Neuronal stem cell (in vitro differentiated cells): ENCODE measurements at regions not wholly inside any gene's neighbourhood (a gene's known extent, or its start where the extent isn't known, plus 50 kb on each side); places are given as distances from the start of the nearest gene placed in this dataset.

Source experiments
- DNase-seq: peaks from one replicate; pipeline ENCODE4 v3.0.0-alpha.2; 2013; ENCODE audit warnings: low spot score
- H2AFZ ChIP-seq: one replicate; pipeline ENCODE4 v1.6.1; 2013; ENCODE audit warnings: mild to moderate bottlenecking, low read length, inconsistent platforms
- H2AK5ac ChIP-seq: 2 replicates; pipeline ENCODE4 v1.6.1; 2013; ENCODE audit warnings: low read depth, mild to moderate bottlenecking, inconsistent platforms, low read length, moderate library complexity, mixed read lengths
- H2BK120ac ChIP-seq: 2 replicates; pipeline ENCODE4 v1.6.1; 2013; ENCODE audit warnings: low read depth, mild to moderate bottlenecking, inconsistent platforms, low read length, moderate library complexity, mixed read lengths
- H2BK12ac ChIP-seq: one replicate; pipeline ENCODE4 v1.6.1; 2013; ENCODE audit warnings: low read length, inconsistent platforms
- H2BK15ac ChIP-seq: 2 replicates; pipeline ENCODE4 v1.6.1; 2013; ENCODE audit warnings: mild to moderate bottlenecking, low read length, inconsistent platforms, mixed read lengths
- H2BK5ac ChIP-seq: one replicate; pipeline ENCODE4 v1.6.1; 2013; ENCODE audit warnings: inconsistent platforms, mild to moderate bottlenecking, low read length, moderate library complexity
- H3K14ac ChIP-seq: one replicate; pipeline ENCODE4 v1.6.1; 2013; ENCODE audit warnings: low read length, inconsistent platforms
- H3K18ac ChIP-seq: 2 replicates; pipeline ENCODE4 v1.6.1; 2013; ENCODE audit warnings: low read length, inconsistent platforms
- H3K23ac ChIP-seq: 2 replicates; pipeline ENCODE4 v1.6.1; 2013; ENCODE audit warnings: low read depth, mild to moderate bottlenecking, mixed read lengths, low read length, inconsistent platforms; ENCODE audit not compliant: poor library complexity
- H3K27ac ChIP-seq: replicated peaks from 3 replicates; pipeline ENCODE4 v1.5.1; 2013; ENCODE audit warnings: low read length, inconsistent platforms
- H3K27me3 ChIP-seq, 3 experiments: 2 replicates each; pipeline ENCODE4 v1.6.1; 2013; ENCODE audit warnings: low read length in 3 of 3, mild to moderate bottlenecking in 2 of 3, inconsistent platforms in 1 of 3, low read depth in 1 of 3, mixed read lengths in 1 of 3, moderate library complexity in 1 of 3; ENCODE audit not compliant: control insufficient read depth in 3 of 3, insufficient read depth in 3 of 3
- H3K36me3 ChIP-seq, 2 donors: replicated peaks in 1 of 2; 2 replicates each; pipeline ENCODE4 v1.6.1; 2013; ENCODE audit warnings: low read length in 2 of 2; ENCODE audit not compliant: control insufficient read depth in 2 of 2, insufficient read depth in 2 of 2
- H3K4ac ChIP-seq: 2 replicates; pipeline ENCODE4 v1.6.1; 2013; ENCODE audit warnings: inconsistent platforms, mild to moderate bottlenecking, low read length, moderate library complexity
- H3K4me1 ChIP-seq, 2 donors: 1 replicate in 1 of 2; 2 replicates in 1 of 2; pipeline ENCODE4 v1.6.1; 2013; ENCODE audit warnings: low read length in 2 of 2, low read depth in 1 of 2; ENCODE audit not compliant: control insufficient read depth in 2 of 2, insufficient read depth in 1 of 2
- H3K4me2 ChIP-seq: one replicate; pipeline ENCODE4 v1.6.1; 2013; ENCODE audit warnings: mild to moderate bottlenecking, low read length, inconsistent platforms; ENCODE audit not compliant: insufficient read depth, poor library complexity, severe bottlenecking
- H3K4me3 ChIP-seq, 2 donors: 2 replicates each; pipeline ENCODE4 v1.5.1; 2013; ENCODE audit warnings: low read length in 2 of 2, mild to moderate bottlenecking in 2 of 2, inconsistent platforms in 1 of 2, moderate library complexity in 1 of 2
- H3K79me1 ChIP-seq: one replicate; pipeline ENCODE4 v1.6.1; 2013; ENCODE audit warnings: low read depth, mild to moderate bottlenecking, inconsistent platforms, low read length, moderate library complexity
- H3K9ac ChIP-seq: one replicate; pipeline ENCODE4 v1.6.1; 2013; ENCODE audit warnings: mild to moderate bottlenecking, low read depth, low read length, inconsistent platforms; ENCODE audit not compliant: poor library complexity
- H3K9me3 ChIP-seq, 2 donors: replicated peaks in 1 of 2; 2 replicates each; pipeline versions ENCODE3 to v1.6.1; 2013; ENCODE audit warnings: low read length in 2 of 2, mild to moderate bottlenecking in 2 of 2, inconsistent platforms in 1 of 2, low read depth in 1 of 2, mixed read lengths in 1 of 2, moderate library complexity in 1 of 2; ENCODE audit not compliant: control insufficient read depth in 2 of 2, insufficient read depth in 1 of 2
- H4K8ac ChIP-seq: one replicate; pipeline ENCODE4 v1.6.1; 2013; ENCODE audit warnings: low read depth, mild to moderate bottlenecking, inconsistent platforms, low read length, moderate library complexity
- H4K91ac ChIP-seq: one replicate; pipeline ENCODE4 v1.6.1; 2013; ENCODE audit warnings: low read length, low read depth, mild to moderate bottlenecking, inconsistent platforms; ENCODE audit not compliant: poor library complexity
- WGBS, 2 donors: extraction: QIAGEN DNeasy Blood & Tissue Kit; methylation state at CpG; one replicate each; pipeline ENCODE4 v1.1.7; 2013; ENCODE audit warnings: missing lambda C conversion rate in 2 of 2, mixed read lengths in 1 of 2; ENCODE audit not compliant: insufficient read length in 2 of 2, insufficient replicate concordance in 1 of 2; ENCODE audit errors: extremely low coverage in 2 of 2; 5-methylcytosine and 5-hydroxymethylcytosine counted together

DNA sequence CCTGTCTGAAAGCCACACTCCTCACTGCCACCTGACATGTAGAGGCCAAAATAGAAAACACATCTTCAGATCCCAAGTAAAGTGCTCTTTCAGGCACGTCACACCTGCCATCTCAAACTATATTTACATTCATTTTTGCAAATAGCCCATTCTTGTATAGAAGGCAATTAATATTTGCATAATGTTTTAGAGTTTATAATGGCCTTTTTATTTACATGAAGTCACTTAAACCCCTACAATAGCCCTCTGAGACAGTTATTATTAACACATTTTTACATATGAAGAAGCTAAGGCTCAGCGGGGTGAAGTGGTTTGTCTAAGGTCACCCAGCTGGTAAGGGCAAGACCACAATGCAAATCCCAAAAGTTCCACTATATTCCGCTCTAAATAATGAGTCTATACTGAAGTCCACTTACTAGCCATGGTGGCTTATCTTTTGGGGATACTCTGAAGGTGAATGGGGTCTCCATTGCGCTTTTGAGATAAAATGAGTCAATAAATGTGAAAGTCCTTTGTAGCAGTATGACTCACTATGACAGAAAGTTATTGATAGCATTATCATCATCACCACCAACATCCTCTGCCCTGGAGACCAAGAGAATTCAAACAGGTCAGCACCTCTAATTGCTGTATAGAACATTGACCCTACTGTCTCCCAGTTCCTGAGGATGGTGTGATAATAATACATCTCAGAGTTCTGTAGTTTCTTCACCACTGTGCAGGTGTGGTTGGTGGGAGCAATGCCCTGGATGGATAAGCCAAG lies 155.9 kb upstream of the BCL6 start:
- Histone ChIP-seq H3K9ac (no peak overlapping the region), H3K4me2 (no peak overlapping the region), H3K36me3 (no peaks in the 10 kb centered on the region), H3K27me3 (no peaks in the 10 kb centered on the region), H2BK12ac (no peak overlapping the region), H2BK15ac (no peak overlapping the region), H3K18ac (no peak overlapping the region), H3K4ac (no peak overlapping the region), H4K8ac (no peak overlapping the region), H2AK5ac (no peak overlapping the region), H3K4me3 (no peak overlapping the region), H3K14ac (no peak overlapping the region), H3K9me3 (no peaks in the 10 kb centered on the region), H3K23ac (no peak overlapping the region), H2AFZ (no peak overlapping the region), H3K27ac (no peak overlapping the region), H2BK5ac (no peak overlapping the region), H2BK120ac (no peak overlapping the region), H4K91ac (no peak overlapping the region), H3K4me1 (no peaks in the 10 kb centered on the region), H3K79me1 (no peaks in the 10 kb centered on the region)
- WGBS, 2 donors: no CpG with 5 or more reads among the region's 4 CpGs
- no peak for DNase-seq

DNA sequence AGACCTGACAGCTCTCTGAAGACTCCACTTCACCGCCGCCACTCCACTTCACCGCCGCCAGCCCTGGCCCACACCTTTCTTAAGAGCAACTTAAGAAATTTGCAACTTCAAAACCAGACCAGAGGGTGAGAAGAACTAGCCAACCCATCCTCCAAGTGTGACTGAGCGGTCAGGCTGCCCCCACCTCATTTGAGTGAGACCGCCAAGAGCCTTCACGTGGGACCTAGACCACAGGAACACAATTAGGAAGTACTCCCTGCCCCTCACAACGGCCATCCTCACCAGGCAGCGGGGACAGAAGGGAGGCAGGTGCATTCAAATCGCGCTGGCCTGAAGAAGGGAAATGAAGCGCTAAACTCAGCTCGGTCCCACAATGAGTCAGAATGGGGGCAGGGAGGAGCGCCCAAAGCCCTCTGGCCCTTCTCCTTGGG lies 156.8 kb upstream of the BCL6 start:
- Histone ChIP-seq H3K4ac (no peak overlapping the region), H2AK5ac (no peak overlapping the region), H3K23ac (no peak overlapping the region), H2AFZ (no peak overlapping the region), H4K8ac (no peak overlapping the region), H3K18ac (peak overlapping the region; percentile 23), H2BK120ac (no peak overlapping the region), H3K4me3 (no peak overlapping the region), H2BK15ac (no peak overlapping the region), H3K79me1 (no peaks in the 10 kb centered on the region), H3K4me1 (no peaks in the 10 kb centered on the region), H4K91ac (no peak overlapping the region), H3K4me2 (no peak overlapping the region), H3K27ac (no peak overlapping the region), H2BK12ac (no peak overlapping the region), H3K36me3 (no peaks in the 10 kb centered on the region), H3K9ac (no peak overlapping the region), H3K14ac (no peak overlapping the region), H2BK5ac (no peak overlapping the region), H3K27me3 (no peaks in the 10 kb centered on the region), H3K9me3 (no peaks in the 10 kb centered on the region)
- DNase-seq: no peak
- no CpG with 5 or more reads among the region's 14 CpGs for WGBS, 2 donors

DNA sequence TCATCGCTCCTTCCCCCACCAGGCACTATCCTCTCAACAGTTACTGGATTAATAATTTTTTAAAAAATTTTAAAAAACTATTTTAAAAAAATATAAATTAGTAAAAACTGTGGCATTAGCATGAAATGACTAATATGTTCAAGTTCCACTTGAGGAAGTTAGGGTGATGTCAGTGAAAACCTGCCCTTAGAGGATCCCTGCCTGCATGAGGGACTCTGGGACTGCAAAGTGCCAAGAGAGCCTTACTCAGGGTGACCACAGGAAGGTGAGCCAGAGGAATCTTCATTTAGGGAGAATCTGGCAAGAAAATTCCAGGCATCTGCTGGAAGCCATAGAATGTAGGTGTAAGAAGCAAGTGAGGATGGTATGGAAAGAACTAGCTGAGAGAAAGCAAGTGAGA lies 157.7 kb upstream of the BCL6 start:
- Histone ChIP-seq H3K14ac (no peak overlapping the region), H2BK5ac (no peak overlapping the region), H2BK120ac (no peak overlapping the region), H3K79me1 (no peaks in the 10 kb centered on the region), H3K9me3 (no peaks in the 10 kb centered on the region), H3K18ac (no peak overlapping the region), H3K9ac (no peak overlapping the region), H3K4me1 (no peaks in the 10 kb centered on the region), H4K91ac (no peak overlapping the region), H3K4me2 (no peak overlapping the region), H3K27ac (no peak overlapping the region), H3K4me3 (no peak overlapping the region), H4K8ac (no peak overlapping the region), H2BK12ac (no peak overlapping the region), H2AK5ac (no peak overlapping the region), H3K27me3 (no peaks in the 10 kb centered on the region), H2BK15ac (no peak overlapping the region), H3K23ac (no peak overlapping the region), H3K36me3 (no peaks in the 10 kb centered on the region), H2AFZ (no peak overlapping the region), H3K4ac (no peak overlapping the region)
- no CpG with 5 or more reads among the region's 1 CpG for WGBS, 2 donors
- DNase-seq: no peak

DNA sequence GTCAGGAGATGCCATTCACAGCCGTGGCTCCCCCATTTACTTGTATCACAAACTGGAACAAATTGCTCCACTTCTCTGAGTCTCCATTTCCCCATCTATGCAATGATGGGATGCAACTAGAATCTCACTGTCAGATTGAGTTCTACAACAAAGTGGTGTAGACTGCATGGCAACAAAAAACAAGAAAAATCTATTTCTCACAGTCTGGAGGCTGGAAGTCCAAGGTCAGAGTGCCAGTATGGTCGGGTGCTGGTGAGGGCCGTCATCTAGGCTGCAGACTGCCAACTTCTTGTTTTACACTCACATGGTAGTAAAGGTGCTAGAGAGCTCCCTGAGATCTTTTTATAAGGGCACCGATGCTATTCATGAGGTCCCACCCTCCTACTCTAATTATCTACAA lies 158.4 kb upstream of the BCL6 start:
- H3K4me2 ChIP-seq: no peak overlapping the region

More for the DNA sequence above, 158.4 kb upstream of the BCL6 start:
- Histone ChIP-seq H3K36me3 (no peaks in the 10 kb centered on the region), H4K91ac (no peak overlapping the region), H3K4me1 (no peaks in the 10 kb centered on the region), H3K4ac (no peak overlapping the region), H2AFZ (no peak overlapping the region), H2BK15ac (no peak overlapping the region), H3K18ac (no peak overlapping the region), H3K27me3 (no peaks in the 10 kb centered on the region), H2BK120ac (no peak overlapping the region), H2AK5ac (no peak overlapping the region), H3K14ac (no peak overlapping the region), H2BK12ac (no peak overlapping the region), H3K23ac (no peak overlapping the region), H3K4me3 (no peak overlapping the region), H4K8ac (no peak overlapping the region), H3K9ac (no peak overlapping the region), H2BK5ac (no peak overlapping the region), H3K79me1 (no peaks in the 10 kb centered on the region), H3K27ac (no peak overlapping the region), H3K9me3 (no peaks in the 10 kb centered on the region)
- DNase-seq: no peak
- WGBS, 2 donors: no CpG with 5 or more reads among the region's 4 CpGs
